ENCODE measurements at regions not wholly inside any gene's neighbourhood (a gene's known extent, or its start where the extent isn't known, plus 50 kb on each side); places are given as distances from the start of the nearest gene placed in this dataset.

GRCh38 chr4:79266136-79266535, 59.7 kb downstream of the NAA11 start:
- Histone ChIP-seq H3K4me3 (ENCODE audit: low read length) (no peak overlapping the region), H3K36me3 (ENCODE audit: control insufficient read depth, insufficient read depth, low read length) (no peaks in the 10 kb centered on the region), H3K27me3 (ENCODE audit: control insufficient read depth, insufficient read depth, low read length) (no peaks in the 10 kb centered on the region), H3K9me3 (ENCODE audit: control insufficient read depth, low read depth, low read length) (no peaks in the 10 kb centered on the region), H3K4me1 (ENCODE audit: control insufficient read depth, insufficient read depth, low read length) (no peaks in the 10 kb centered on the region), H3K27ac (ENCODE audit: low read length) (no peak overlapping the region)
- DNase-seq, result no peak
- WGBS (ENCODE audit: insufficient coverage, low lambda C conversion rate), result no CpG with 5 or more reads among the region's 3 CpGs

GRCh38 chr4:79259242-79259641, 66.6 kb downstream of the NAA11 start:
- Histone ChIP-seq H3K27ac (ENCODE audit: low read length) (no peak overlapping the region), H3K4me3 (ENCODE audit: low read length) (no peak overlapping the region), H3K36me3 (ENCODE audit: control insufficient read depth, insufficient read depth, low read length) (no peaks in the 10 kb centered on the region), H3K4me1 (ENCODE audit: control insufficient read depth, insufficient read depth, low read length) (no peaks in the 10 kb centered on the region), H3K9me3 (ENCODE audit: control insufficient read depth, low read depth, low read length) (peaks cover 8% of the 10 kb centered on the region), H3K27me3 (ENCODE audit: control insufficient read depth, insufficient read depth, low read length) (no peaks in the 10 kb centered on the region)
- no CpG with 5 or more reads among the region's 2 CpGs for WGBS (ENCODE audit: insufficient coverage, low lambda C conversion rate)
- no peak for DNase-seq

GRCh38 chr4:79258614-79259176, 67.2 kb downstream of the NAA11 start:
- Histone ChIP-seq H3K27me3 (ENCODE audit: control insufficient read depth, insufficient read depth, low read length) (no peaks in the 10 kb centered on the region), H3K9me3 (ENCODE audit: control insufficient read depth, low read depth, low read length) (peaks cover 8% of the 10 kb centered on the region), H3K36me3 (ENCODE audit: control insufficient read depth, insufficient read depth, low read length) (no peaks in the 10 kb centered on the region), H3K4me1 (ENCODE audit: control insufficient read depth, insufficient read depth, low read length) (no peaks in the 10 kb centered on the region), H3K4me3 (ENCODE audit: low read length) (no peak overlapping the region), H3K27ac (ENCODE audit: low read length) (no peak overlapping the region)
- DNase-seq, result no peak
- no CpG with 5 or more reads among the region's 2 CpGs for WGBS (ENCODE audit: insufficient coverage, low lambda C conversion rate)

- H3K4me3 ChIP-seq (ENCODE audit: low read length), result no peak overlapping the region
These were observed 67.8 kb downstream of the NAA11 start for GRCh38 chr4:79257953-79258613.

GRCh38 chr4:79255793-79256192, 70.1 kb downstream of the NAA11 start:
- no peak for DNase-seq
- H3K9me3 ChIP-seq (ENCODE audit: control insufficient read depth, low read depth, low read length), result peaks cover 8% of the 10 kb centered on the region
- no peak overlapping the region for H3K4me3 ChIP-seq (ENCODE audit: low read length)
- no peak overlapping the region for H3K27ac ChIP-seq (ENCODE audit: low read length)
- H3K4me1 ChIP-seq (ENCODE audit: control insufficient read depth, insufficient read depth, low read length), result no peaks in the 10 kb centered on the region
- no peaks in the 10 kb centered on the region for H3K36me3 ChIP-seq (ENCODE audit: control insufficient read depth, insufficient read depth, low read length)
- WGBS (ENCODE audit: insufficient coverage, low lambda C conversion rate), result 76% methylated on average over 4 of the region's 6 CpGs
- no peaks in the 10 kb centered on the region for H3K27me3 ChIP-seq (ENCODE audit: control insufficient read depth, insufficient read depth, low read length)

More at GRCh38 chr4:79257953-79258613, 67.8 kb downstream of the NAA11 start:
- H3K27me3 ChIP-seq (ENCODE audit: control insufficient read depth, insufficient read depth, low read length), result no peaks in the 10 kb centered on the region
- no peak for DNase-seq
- H3K4me1 ChIP-seq (ENCODE audit: control insufficient read depth, insufficient read depth, low read length), result no peaks in the 10 kb centered on the region
- no CpG with 5 or more reads among the region's 5 CpGs for WGBS (ENCODE audit: insufficient coverage, low lambda C conversion rate)
- peaks cover 8% of the 10 kb centered on the region for H3K9me3 ChIP-seq (ENCODE audit: control insufficient read depth, low read depth, low read length)
- H3K36me3 ChIP-seq (ENCODE audit: control insufficient read depth, insufficient read depth, low read length), result no peaks in the 10 kb centered on the region
- no peak overlapping the region for H3K27ac ChIP-seq (ENCODE audit: low read length)

- H3K27ac ChIP-seq (ENCODE audit: low read length), result no peak overlapping the region
- no peak overlapping the region for H3K4me3 ChIP-seq (ENCODE audit: low read length)
- H3K4me1 ChIP-seq (ENCODE audit: control insufficient read depth, insufficient read depth, low read length), result no peaks in the 10 kb centered on the region
- H3K36me3 ChIP-seq (ENCODE audit: control insufficient read depth, insufficient read depth, low read length), result no peaks in the 10 kb centered on the region
- peaks cover 10% of the 10 kb centered on the region for H3K9me3 ChIP-seq (ENCODE audit: control insufficient read depth, low read depth, low read length)
- H3K27me3 ChIP-seq (ENCODE audit: control insufficient read depth, insufficient read depth, low read length), result no peaks in the 10 kb centered on the region
- WGBS (ENCODE audit: insufficient coverage, low lambda C conversion rate), result 80% methylated on average over 1 of the region's 1 CpG
- DNase-seq, result no peak
These were observed 71.9 kb downstream of the NAA11 start for GRCh38 chr4:79253924-79254323.

- no peaks in the 10 kb centered on the region for H3K36me3 ChIP-seq (ENCODE audit: control insufficient read depth, insufficient read depth, low read length)
- no peak overlapping the region for H3K27ac ChIP-seq (ENCODE audit: low read length)
- H3K4me1 ChIP-seq (ENCODE audit: control insufficient read depth, insufficient read depth, low read length), result no peaks in the 10 kb centered on the region
- no peaks in the 10 kb centered on the region for H3K27me3 ChIP-seq (ENCODE audit: control insufficient read depth, insufficient read depth, low read length)
- peaks cover 5% of the 10 kb centered on the region for H3K9me3 ChIP-seq (ENCODE audit: control insufficient read depth, low read depth, low read length)
- DNase-seq, result no peak
- no peak overlapping the region for H3K4me3 ChIP-seq (ENCODE audit: low read length)
These were observed 72.7 kb downstream of the NAA11 start for GRCh38 chr4:79253168-79253567.

GRCh38 chr4:79250887-79251286, 75.0 kb downstream of the NAA11 start:
- H3K27me3 ChIP-seq (ENCODE audit: control insufficient read depth, insufficient read depth, low read length), result no peaks in the 10 kb centered on the region
- 88% methylated on average over 3 of the region's 4 CpGs for WGBS (ENCODE audit: insufficient coverage, low lambda C conversion rate)
- H3K36me3 ChIP-seq (ENCODE audit: control insufficient read depth, insufficient read depth, low read length), result no peaks in the 10 kb centered on the region
- H3K4me1 ChIP-seq (ENCODE audit: control insufficient read depth, insufficient read depth, low read length), result no peaks in the 10 kb centered on the region
- H3K27ac ChIP-seq (ENCODE audit: low read length), result no peak overlapping the region
- DNase-seq, result no peak
- no peak overlapping the region for H3K4me3 ChIP-seq (ENCODE audit: low read length)
- peaks cover 3% of the 10 kb centered on the region for H3K9me3 ChIP-seq (ENCODE audit: control insufficient read depth, low read depth, low read length)

GRCh38 chr4:79249881-79250503, 75.9 kb downstream of the NAA11 start:
- Histone ChIP-seq H3K27ac (ENCODE audit: low read length) (no peak overlapping the region), H3K36me3 (ENCODE audit: control insufficient read depth, insufficient read depth, low read length) (no peaks in the 10 kb centered on the region), H3K4me3 (ENCODE audit: low read length) (no peak overlapping the region), H3K27me3 (ENCODE audit: control insufficient read depth, insufficient read depth, low read length) (no peaks in the 10 kb centered on the region), H3K9me3 (ENCODE audit: control insufficient read depth, low read depth, low read length) (peaks cover 10% of the 10 kb centered on the region), H3K4me1 (ENCODE audit: control insufficient read depth, insufficient read depth, low read length) (no peaks in the 10 kb centered on the region)
- no CpG with 5 or more reads among the region's 12 CpGs for WGBS (ENCODE audit: insufficient coverage, low lambda C conversion rate)
- DNase-seq, result no peak

- WGBS (ENCODE audit: insufficient coverage, low lambda C conversion rate), result no CpG with 5 or more reads among the region's 5 CpGs
- Histone ChIP-seq H3K4me1 (ENCODE audit: control insufficient read depth, insufficient read depth, low read length) (no peaks in the 10 kb centered on the region), H3K27ac (ENCODE audit: low read length) (no peak overlapping the region), H3K4me3 (ENCODE audit: low read length) (no peak overlapping the region), H3K27me3 (ENCODE audit: control insufficient read depth, insufficient read depth, low read length) (no peaks in the 10 kb centered on the region), H3K9me3 (ENCODE audit: control insufficient read depth, low read depth, low read length) (peaks cover 15% of the 10 kb centered on the region), H3K36me3 (ENCODE audit: control insufficient read depth, insufficient read depth, low read length) (no peaks in the 10 kb centered on the region)
- DNase-seq, result no peak
These were observed 77.3 kb downstream of the NAA11 start for GRCh38 chr4:79248610-79249009.

All from large intestine (tissue), 3 donors.